ENCODE measurements at regions not wholly inside any gene's neighbourhood (a gene's known extent, or its start where the extent isn't known, plus 50 kb on each side); places are given as distances from the start of the nearest gene placed in this dataset.

DNA sequence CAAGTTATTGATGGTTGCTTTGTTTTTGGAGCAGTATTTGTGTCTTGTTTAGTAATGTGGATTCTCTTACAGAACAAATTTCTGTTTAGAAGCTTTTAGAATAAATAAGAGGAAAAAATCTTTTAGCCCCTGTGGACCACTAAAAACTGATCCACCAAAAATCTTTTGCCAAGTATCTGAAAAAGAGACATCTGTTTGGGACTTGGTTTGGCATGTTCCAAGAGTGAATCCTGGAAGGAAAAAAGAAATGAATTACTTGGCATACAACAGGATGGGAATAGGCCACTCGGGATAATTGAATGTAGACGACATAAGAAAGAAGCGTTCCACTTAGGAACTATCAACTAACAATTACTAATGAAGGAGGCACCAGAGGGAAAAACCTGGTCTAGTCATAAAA is 1350.1 kb upstream of the C9orf72 start:
- Histone ChIP-seq H3K9me3 (no peaks in the 10 kb centered on the region), H3K4me1 (no peaks in the 10 kb centered on the region), H3K36me3 (no peaks in the 10 kb centered on the region), H3K4me3 (no peak overlapping the region), H3K27ac (no peak overlapping the region), H3K27me3 (no peaks in the 10 kb centered on the region)
- intact Hi-C loops (cut with DNase I) = no loop called here
- TF ChIP-seq, protein P1, sequence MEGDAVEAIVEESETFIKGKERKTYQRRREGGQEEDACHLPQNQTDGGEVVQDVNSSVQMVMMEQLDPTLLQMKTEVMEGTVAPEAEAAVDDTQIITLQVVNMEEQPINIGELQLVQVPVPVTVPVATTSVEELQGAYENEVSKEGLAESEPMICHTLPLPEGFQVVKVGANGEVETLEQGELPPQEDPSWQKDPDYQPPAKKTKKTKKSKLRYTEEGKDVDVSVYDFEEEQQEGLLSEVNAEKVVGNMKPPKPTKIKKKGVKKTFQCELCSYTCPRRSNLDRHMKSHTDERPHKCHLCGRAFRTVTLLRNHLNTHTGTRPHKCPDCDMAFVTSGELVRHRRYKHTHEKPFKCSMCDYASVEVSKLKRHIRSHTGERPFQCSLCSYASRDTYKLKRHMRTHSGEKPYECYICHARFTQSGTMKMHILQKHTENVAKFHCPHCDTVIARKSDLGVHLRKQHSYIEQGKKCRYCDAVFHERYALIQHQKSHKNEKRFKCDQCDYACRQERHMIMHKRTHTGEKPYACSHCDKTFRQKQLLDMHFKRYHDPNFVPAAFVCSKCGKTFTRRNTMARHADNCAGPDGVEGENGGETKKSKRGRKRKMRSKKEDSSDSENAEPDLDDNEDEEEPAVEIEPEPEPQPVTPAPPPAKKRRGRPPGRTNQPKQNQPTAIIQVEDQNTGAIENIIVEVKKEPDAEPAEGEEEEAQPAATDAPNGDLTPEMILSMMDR (IDR thresholded peaks at IDR 0.05) = no peak
- no peak for DNase-seq (ENCODE audit: low spot score in 2 of 2)

DNA sequence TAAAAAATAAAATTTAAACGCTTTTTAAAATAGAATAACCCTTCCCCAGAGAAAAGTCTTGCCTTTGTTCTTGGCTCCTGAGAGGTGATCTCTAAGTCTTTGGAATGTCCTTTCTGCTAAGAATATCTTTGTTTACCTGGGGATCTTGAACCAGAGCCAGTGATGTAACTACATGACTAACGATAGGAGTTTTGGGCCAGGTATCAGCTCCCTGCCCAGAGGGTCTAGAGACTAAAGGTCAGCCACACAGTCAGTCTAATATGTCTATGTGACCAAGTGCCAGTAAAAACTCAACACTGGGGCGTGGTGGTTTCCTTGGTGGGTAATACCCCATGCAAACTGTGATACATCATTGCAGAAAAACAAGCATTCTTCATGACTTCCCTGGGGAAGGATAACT is 1351.9 kb upstream of the C9orf72 start:
- Histone ChIP-seq H3K4me1 (no peaks in the 10 kb centered on the region), H3K27me3 (no peaks in the 10 kb centered on the region), H3K36me3 (no peaks in the 10 kb centered on the region), H3K27ac (no peak overlapping the region), H3K9me3 (no peaks in the 10 kb centered on the region), H3K4me3 (no peak overlapping the region)
- TF ChIP-seq, protein P1 (IDR thresholded peaks at IDR 0.05) = no peak
- DNase-seq (ENCODE audit: low spot score in 2 of 2) = no peak
- intact Hi-C loops (cut with DNase I) = no loop called here

DNA sequence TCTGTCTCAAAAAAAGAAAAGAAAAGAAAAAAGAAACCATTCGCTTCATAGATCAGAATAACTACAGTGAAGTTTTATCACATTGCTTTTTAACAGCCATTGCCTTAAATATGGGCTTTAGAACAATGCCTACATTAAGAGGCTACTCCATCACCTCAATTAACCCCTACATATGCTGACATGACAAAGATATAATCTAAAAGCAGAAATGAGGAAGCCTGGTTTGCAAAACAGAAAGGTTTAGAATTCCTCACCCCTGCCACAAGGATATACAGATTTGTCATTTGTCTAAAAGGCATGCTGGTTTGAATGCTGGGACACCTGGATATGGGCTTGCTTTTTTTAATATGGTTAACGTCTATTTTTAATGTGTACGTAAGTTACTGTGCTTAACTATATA is 1353.0 kb upstream of the C9orf72 start:
- Histone ChIP-seq H3K4me3 (no peak overlapping the region), H3K27ac (no peak overlapping the region), H3K9me3 (no peaks in the 10 kb centered on the region), H3K36me3 (no peaks in the 10 kb centered on the region), H3K4me1 (no peaks in the 10 kb centered on the region), H3K27me3 (no peaks in the 10 kb centered on the region)
- TF ChIP-seq, protein P1 (IDR thresholded peaks at IDR 0.05) = no peak
- no peak for DNase-seq (ENCODE audit: low spot score in 2 of 2)
- intact Hi-C loops (cut with DNase I) = no loop called here

DNA sequence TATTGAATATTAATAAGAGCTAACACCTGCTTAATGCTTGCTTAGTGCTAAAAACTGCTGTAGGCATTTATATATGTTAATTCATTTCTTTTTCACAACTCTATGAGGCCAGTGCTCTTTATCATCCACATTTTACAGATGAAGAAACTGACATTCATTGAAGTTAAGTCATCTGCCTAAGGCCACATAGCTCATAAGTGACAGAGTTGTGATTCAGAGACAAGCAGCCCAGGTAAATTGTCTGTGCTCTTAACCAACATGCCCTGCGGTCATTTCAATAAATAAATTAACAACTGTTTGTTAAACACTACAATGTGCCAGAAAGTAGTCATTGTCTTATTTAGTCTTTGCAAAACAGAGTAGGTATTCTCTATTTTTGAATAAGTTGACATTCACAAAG is 1354.4 kb upstream of the C9orf72 start:
- TF ChIP-seq, protein P1 (IDR thresholded peaks at IDR 0.05) = no peak
- Histone ChIP-seq H3K4me3 (no peak overlapping the region), H3K27me3 (no peaks in the 10 kb centered on the region), H3K9me3 (no peaks in the 10 kb centered on the region), H3K4me1 (no peaks in the 10 kb centered on the region), H3K36me3 (no peaks in the 10 kb centered on the region), H3K27ac (no peak overlapping the region)
- DNase-seq (ENCODE audit: low spot score in 2 of 2) = no peak
- intact Hi-C loops (cut with DNase I) = no loop called here

DNA sequence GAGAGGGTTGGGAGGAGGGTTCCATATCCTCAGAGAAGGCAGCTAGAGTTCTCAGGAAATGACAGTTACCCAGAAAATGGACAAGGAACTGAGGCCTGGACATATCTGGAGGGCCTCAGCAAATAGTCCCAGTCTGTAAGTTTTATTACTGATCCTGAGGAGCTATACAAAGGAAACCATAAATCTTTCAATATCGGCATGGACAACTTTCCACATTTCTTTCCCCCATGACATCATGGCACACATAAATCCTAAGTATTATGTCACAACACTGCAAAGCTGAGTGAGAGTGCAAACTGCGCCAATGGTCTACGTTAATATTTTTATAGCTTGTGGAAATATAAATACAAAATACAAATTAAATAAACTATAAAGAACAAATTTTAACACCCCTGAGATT is 1356.2 kb upstream of the C9orf72 start:
- TF ChIP-seq, protein P1 (IDR thresholded peaks at IDR 0.05) = no peak
- H3K27ac ChIP-seq = no peak overlapping the region
- H3K4me3 ChIP-seq = no peak overlapping the region
- H3K4me1 ChIP-seq = no peaks in the 10 kb centered on the region
- no peaks in the 10 kb centered on the region for H3K36me3 ChIP-seq
- DNase-seq (ENCODE audit: low spot score in 2 of 2) = no peak
- intact Hi-C loops (cut with DNase I) = no loop called here
- no peaks in the 10 kb centered on the region for H3K27me3 ChIP-seq
- H3K9me3 ChIP-seq = no peaks in the 10 kb centered on the region

DNA sequence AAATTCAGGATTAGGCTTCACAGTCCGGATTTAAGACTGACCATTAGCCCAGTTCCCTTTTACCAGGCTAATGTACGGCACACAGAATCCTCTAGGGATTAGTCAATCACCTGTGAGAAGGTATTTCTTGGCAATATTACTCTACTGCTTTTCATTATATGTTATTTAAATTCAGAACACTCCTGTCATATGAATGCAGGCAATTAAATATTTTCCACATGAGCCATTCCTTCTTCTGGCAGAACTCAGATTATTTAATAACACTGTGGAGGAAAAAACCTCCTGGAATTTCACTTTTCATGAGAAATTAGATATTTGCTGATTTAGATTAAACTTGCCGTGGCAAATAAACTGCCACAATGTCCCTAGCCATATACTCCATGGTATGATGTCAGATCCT is 1357.5 kb upstream of the C9orf72 start:
- H3K27me3 ChIP-seq = no peaks in the 10 kb centered on the region
- H3K4me3 ChIP-seq = no peak overlapping the region
- no peak overlapping the region for H3K27ac ChIP-seq
- no peaks in the 10 kb centered on the region for H3K36me3 ChIP-seq
- TF ChIP-seq, protein P1 (IDR thresholded peaks at IDR 0.05) = no peak
- no peak for DNase-seq (ENCODE audit: low spot score in 2 of 2)
- intact Hi-C loops (cut with DNase I) = no loop called here
- no peaks in the 10 kb centered on the region for H3K4me1 ChIP-seq
- H3K9me3 ChIP-seq = no peaks in the 10 kb centered on the region

All from ascending aorta (tissue), 2 donors.